HepG2 (cell line): ENCODE measurements at regions not wholly inside any gene's neighbourhood (a gene's known extent, or its start where the extent isn't known, plus 50 kb on each side); places are given as distances from the start of the nearest gene placed in this dataset.

Experiments used
- ATAC-seq: fragments of 200-7000 bp; cut with Tn5 transposase; 3 replicates; pipeline ENCODE4 v1.9.1; 2020; ENCODE audit warnings: mild to moderate bottlenecking, moderate library complexity
- BruUV-seq: library from RNA; stranded (reverse); fragments of 400-500 nt; replicated peaks from 2 replicates; lab custom pipeline; 2021; lab: Mats Ljungman, UMichigan
- CTCF ChIA-PET: fragments of 300-600 bp; formaldehyde crosslinking; extraction: SDS; loops from one replicate; lab custom pipeline; 2021; ENCODE audit warnings: low total read pairs, inconsistent platforms, low intra/inter-chr PET ratio; lab: Yijun Ruan, JAX
- POLR2A ChIA-PET: fragments of 350-600 bp; sonication (Branson Sonifier 250); formaldehyde crosslinking; loops from one replicate; lab custom pipeline; 2020; ENCODE audit warnings: antibody characterized with exemption, inconsistent platforms; lab: Yijun Ruan, JAX
- DNase-seq: peaks from one replicate; pipeline ENCODE4 v3.0.0-alpha.2; 2015; ENCODE audit warnings: low spot score
- FAIRE-seq: peaks from 3 replicates; lab custom pipeline; 2011; peaks lifted over from hg19 to GRCh38; lab: Jason Lieb, UNC
- H2AFZ ChIP-seq: one replicate; pipeline ENCODE4 v1.6.1; 2011; ENCODE audit warnings: low read length, inconsistent platforms
- H3K27ac ChIP-seq: fragments of 300-600 bp; 3 replicates; pipeline ENCODE4 v1.8.0; 2011; ENCODE audit warnings: mixed run types, mild to moderate bottlenecking, mixed read lengths, low read length, inconsistent platforms; ENCODE audit not compliant: insufficient read depth; ENCODE audit errors: extremely low read length
- H3K27me3 ChIP-seq, 2 experiments: fragments of 200-600 bp in 1 of 2; 2 replicates in 1 of 2; 3 replicates in 1 of 2; pipeline versions ENCODE4 v1.6.0 to v1.8.0; 2011; ENCODE audit warnings: low read length in 2 of 2, mild to moderate bottlenecking in 2 of 2, moderate library complexity in 2 of 2, inconsistent platforms in 1 of 2; ENCODE audit not compliant: insufficient read depth in 2 of 2, control insufficient read depth in 1 of 2
- H3K36me3 ChIP-seq, 2 experiments: fragments of 200-600 bp in 1 of 2; replicated peaks in 1 of 2; 2 replicates in 1 of 2; 3 replicates in 1 of 2; pipeline versions ENCODE4 v1.5.1 to v1.8.0; 2011; ENCODE audit warnings: low read length in 2 of 2, inconsistent platforms in 1 of 2; ENCODE audit not compliant: insufficient read depth in 2 of 2, control insufficient read depth in 1 of 2
- H3K4me1 ChIP-seq: 2 replicates; pipeline ENCODE4 v1.5.1; 2012; ENCODE audit warnings: low read length, inconsistent platforms; ENCODE audit not compliant: insufficient read depth
- H3K4me2 ChIP-seq: 2 replicates; pipeline ENCODE4 v1.6.0; 2011; ENCODE audit warnings: low read depth, low read length, inconsistent platforms
- H3K4me3 ChIP-seq, 3 experiments: fragments of 200-600 bp in 1 of 3; sonication (generic), shearing (Covaris generic) in 1 of 3; replicated peaks in 1 of 3; 2 replicates each; pipeline ENCODE4 v1.5.1; 2011 to 2016; ENCODE audit warnings: low read length in 3 of 3, inconsistent platforms in 2 of 3, low read depth in 2 of 3, mild to moderate bottlenecking in 2 of 3, control low read depth in 1 of 3, mixed read lengths in 1 of 3; ENCODE audit not compliant: insufficient read depth in 1 of 3
- H3K79me2 ChIP-seq: one replicate; pipeline ENCODE4 v1.6.1; 2011; ENCODE audit warnings: low read length, inconsistent platforms; ENCODE audit not compliant: insufficient read depth
- H3K9ac ChIP-seq: 2 replicates; pipeline ENCODE4 v1.6.0; 2011; ENCODE audit warnings: mild to moderate bottlenecking, low read depth, low read length, inconsistent platforms; ENCODE audit not compliant: insufficient read depth
- H3K9me3 ChIP-seq: 2 replicates; pipeline ENCODE4 v1.5.1; 2012; ENCODE audit warnings: mild to moderate bottlenecking, low read length
- H4K20me1 ChIP-seq: 2 replicates; pipeline ENCODE4 v1.6.0; 2011; ENCODE audit warnings: inconsistent platforms, mild to moderate bottlenecking, low read length, moderate library complexity; ENCODE audit not compliant: insufficient read depth
- GATAD1 ChIP-seq: IDR thresholded peaks from 2 replicates; pipeline ENCODE4 v1.6.1; 2016; ENCODE audit warnings: missing genetic modification reagents, missing compliant biosample characterization
- HOXA3 ChIP-seq: sonication (generic); formaldehyde crosslinking; IDR thresholded peaks from 2 replicates; pipeline ENCODE4 v1.5.0; 2020; ENCODE audit warnings: missing genetic modification reagents
- PRDM15 ChIP-seq: sonication (generic); formaldehyde crosslinking; IDR thresholded peaks from 2 replicates; pipeline ENCODE4 v1.4.0; 2020; ENCODE audit warnings: missing genetic modification reagents
- RXRA ChIP-seq: sonication (generic); formaldehyde crosslinking; IDR thresholded peaks from 2 replicates; pipeline ENCODE4 v1.5.1; 2020; ENCODE audit warnings: missing genetic modification reagents
- THAP11 ChIP-seq: IDR thresholded peaks from 2 replicates; pipeline ENCODE4 v1.6.1; 2016; ENCODE audit warnings: missing biosample characterization, missing genetic modification reagents
- ZFP36L1 ChIP-seq: sonication (generic); formaldehyde crosslinking; IDR thresholded peaks from 2 replicates; pipeline ENCODE4 v1.8.0; 2022; ENCODE audit warnings: mild to moderate bottlenecking, missing genetic modification reagents, moderate library complexity
- ZNF12 ChIP-seq: sonication (generic); formaldehyde crosslinking; IDR thresholded peaks from 2 replicates; pipeline ENCODE4 v1.5.0; 2020; ENCODE audit warnings: missing genetic modification reagents
- ZNF143 ChIP-seq: sonication (generic); formaldehyde crosslinking; IDR thresholded peaks from 2 replicates; pipeline ENCODE4 v1.4.0; 2020; ENCODE audit warnings: missing genetic modification reagents
- ZNF235 ChIP-seq: sonication (generic); formaldehyde crosslinking; IDR thresholded peaks from 2 replicates; pipeline ENCODE4 v1.8.1; 2023; ENCODE audit warnings: mild to moderate bottlenecking, missing genetic modification reagents, borderline replicate concordance
- WGBS: methylation state at CpG from one replicate; pipeline ENCODE4 v1.1.6; 2017; ENCODE audit warnings: low lambda C conversion rate; 5-methylcytosine and 5-hydroxymethylcytosine counted together
- in situ Hi-C: cut with HindIII; loops from 2 replicates; pipeline ENCODE4 v1.10.0; 2017; ENCODE audit warnings: low pct_unique_long_range_greater_than_20kb; ENCODE audit not compliant: extremely low pct_ligation_motif_present
- intact Hi-C: fragments of 100-400 bp; cut with micrococcal nuclease; formaldehyde crosslinking; loops from one replicate; pipeline ENCODE4 v1.10.0; 2022; ENCODE audit not compliant: unreplicated experiment

GRCh38 chr12:115619889-115620288 is 657.6 kb downstream of the MED13L start:
- DNase-seq = no peak
- TF ChIP-seq ZNF143 (CRISPR knock-in tag) (peak; percentile 60), ZNF235 (CRISPR knock-in tag) (no peak), PRDM15 (CRISPR knock-in tag) (no peak), ZFP36L1 (CRISPR knock-in tag) (no peak), THAP11 (peak; percentile 47; the same call in 1 of the 2 replicates)
- FAIRE-seq = no peak
- Histone ChIP-seq H3K27me3 (no peaks in the 10 kb centered on the region; a peak in 2 of 5 replicates), H3K27ac (no peak overlapping the region), H2AFZ (no peak overlapping the region), H3K9me3 (no peaks in the 10 kb centered on the region), H3K9ac (no peak overlapping the region), H3K4me2 (no peak overlapping the region), H4K20me1 (no peaks in the 10 kb centered on the region), H3K4me3 (no peak overlapping the region), H3K4me1 (peaks cover 7% of the 10 kb centered on the region), H3K79me2 (no peaks in the 10 kb centered on the region), H3K36me3 (no peaks in the 10 kb centered on the region)
- no TSS peak for BruUV-seq
- intact Hi-C loops = no loop called here
- in situ Hi-C loops = no loop called here
- POLR2A ChIA-PET = no interaction called here
- 4% methylated on average over 2 of the region's 3 CpGs for WGBS
- no peak for ATAC-seq
- CTCF ChIA-PET = no interaction called here

DNA sequence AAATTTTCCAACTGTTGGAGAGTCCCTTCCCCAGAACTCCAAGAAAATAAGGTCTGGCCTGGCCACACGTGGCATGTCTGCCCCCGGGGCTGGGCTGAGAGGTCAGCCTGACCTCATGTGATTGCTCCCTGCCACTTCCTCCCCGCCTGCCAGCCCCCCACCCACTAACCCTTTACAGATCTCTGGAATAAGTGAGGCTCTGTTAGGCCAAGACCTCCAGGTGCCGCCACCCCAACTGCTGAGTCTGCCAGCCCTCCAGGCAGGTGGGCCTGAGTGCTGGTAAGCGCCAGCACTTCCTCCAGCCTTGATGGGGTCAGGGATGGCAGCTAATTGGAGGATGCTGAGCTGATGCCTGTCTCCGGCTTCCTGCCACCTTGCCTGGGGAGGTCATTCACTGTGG is 658.4 kb downstream of the MED13L start:
- DNase-seq = no peak
- intact Hi-C loops = no loop called here
- WGBS = 19% methylated on average over 5 of the region's 6 CpGs
- H3K4me1 ChIP-seq = peaks cover 7% of the 10 kb centered on the region
- BruUV-seq = no TSS peak
- CTCF ChIA-PET = no interaction called here
- no peak overlapping the region for H3K9ac ChIP-seq
- no peak overlapping the region for H3K4me2 ChIP-seq
- TF ChIP-seq HOXA3 (CRISPR knock-in tag) = no peak
- no peak for TF ChIP-seq ZNF12 (CRISPR knock-in tag)
- no peak for TF ChIP-seq RXRA (CRISPR knock-in tag)
- TF ChIP-seq GATAD1 (CRISPR knock-in tag) = no peak
- TF ChIP-seq, all 625 proteins: peak for 0
- Histone ChIP-seq H3K4me3 (no peak overlapping the region), H3K27me3 (no peaks in the 10 kb centered on the region; a peak in 1 of 5 replicates), H2AFZ (no peak overlapping the region), H4K20me1 (no peaks in the 10 kb centered on the region), H3K36me3 (no peaks in the 10 kb centered on the region), H3K27ac (no peak overlapping the region), H3K79me2 (no peaks in the 10 kb centered on the region), H3K9me3 (no peaks in the 10 kb centered on the region)
- ATAC-seq = no peak
- POLR2A ChIA-PET = no interaction called here
- in situ Hi-C loops = no loop called here
- FAIRE-seq = no peak
